Globus pallidus (tissue), 1 donor: ENCODE measurements at regions not wholly inside any gene's neighbourhood (a gene's known extent, or its start where the extent isn't known, plus 50 kb on each side); places are given as distances from the start of the nearest gene placed in this dataset.

Source experiments
- DNase-seq: peaks from one replicate; pipeline ENCODE4 v3.0.0-alpha.2; 2015; ENCODE audit warnings: low spot score

GRCh38 chr1:58891347-58891746 is 107.5 kb upstream of the JUN start:
- DNase-seq, result no peak

- no peak for DNase-seq
Measured at GRCh38 chr1:58893257-58893869, 109.5 kb upstream of the JUN start.

DNA sequence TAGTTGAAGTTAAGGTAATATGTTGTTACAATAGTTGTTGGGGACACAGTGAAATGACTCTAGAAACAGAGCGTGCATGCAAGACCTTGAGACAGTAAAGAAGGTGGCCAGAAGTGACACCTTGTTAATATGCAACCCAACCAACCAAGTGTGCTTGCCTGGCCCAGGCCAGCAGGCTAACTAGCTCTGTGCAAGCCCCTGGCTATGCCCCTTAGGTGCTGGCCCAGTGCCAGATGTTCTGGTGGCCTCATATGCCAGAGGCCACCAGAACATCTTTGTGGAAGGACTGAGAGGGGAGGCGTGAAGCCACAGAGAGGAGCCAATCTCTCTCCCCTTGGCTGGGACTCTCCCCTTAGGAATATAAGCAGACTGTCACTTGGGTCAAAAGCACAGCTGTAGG is 111.2 kb upstream of the JUN start:
- no peak for DNase-seq

DNA sequence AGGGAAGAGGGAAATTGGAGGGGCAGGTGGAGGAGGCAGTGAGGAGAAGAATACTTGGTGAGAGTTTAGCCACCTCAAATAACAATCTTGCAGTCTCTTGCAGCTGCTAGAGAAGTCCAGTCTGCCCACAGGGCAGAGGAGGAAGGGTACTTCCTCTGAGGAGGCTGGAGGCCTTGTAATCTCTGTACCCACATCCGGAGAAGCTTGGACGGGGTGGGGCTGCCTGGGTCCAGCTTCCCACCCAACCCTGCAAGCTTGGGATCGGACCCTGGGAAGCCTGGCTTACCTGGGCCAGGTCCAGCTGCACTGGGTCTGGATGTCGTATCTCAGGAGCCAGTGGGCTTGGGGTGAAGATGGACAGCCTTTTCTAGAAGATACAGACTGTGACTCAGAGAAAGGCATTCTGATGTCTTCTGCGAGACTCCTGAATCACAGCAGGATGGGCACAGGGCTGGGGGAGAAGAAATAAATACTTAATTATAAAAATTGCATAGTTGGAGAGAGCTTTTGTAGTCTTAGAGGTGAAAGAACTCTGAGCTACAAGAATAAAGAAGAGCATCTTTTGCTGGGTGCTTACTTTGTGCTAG is 111.8 kb upstream of the JUN start:
- no peak for DNase-seq

GRCh38 chr1:58896246-58897183 is 112.7 kb upstream of the JUN start:
- DNase-seq, result no peak

DNA sequence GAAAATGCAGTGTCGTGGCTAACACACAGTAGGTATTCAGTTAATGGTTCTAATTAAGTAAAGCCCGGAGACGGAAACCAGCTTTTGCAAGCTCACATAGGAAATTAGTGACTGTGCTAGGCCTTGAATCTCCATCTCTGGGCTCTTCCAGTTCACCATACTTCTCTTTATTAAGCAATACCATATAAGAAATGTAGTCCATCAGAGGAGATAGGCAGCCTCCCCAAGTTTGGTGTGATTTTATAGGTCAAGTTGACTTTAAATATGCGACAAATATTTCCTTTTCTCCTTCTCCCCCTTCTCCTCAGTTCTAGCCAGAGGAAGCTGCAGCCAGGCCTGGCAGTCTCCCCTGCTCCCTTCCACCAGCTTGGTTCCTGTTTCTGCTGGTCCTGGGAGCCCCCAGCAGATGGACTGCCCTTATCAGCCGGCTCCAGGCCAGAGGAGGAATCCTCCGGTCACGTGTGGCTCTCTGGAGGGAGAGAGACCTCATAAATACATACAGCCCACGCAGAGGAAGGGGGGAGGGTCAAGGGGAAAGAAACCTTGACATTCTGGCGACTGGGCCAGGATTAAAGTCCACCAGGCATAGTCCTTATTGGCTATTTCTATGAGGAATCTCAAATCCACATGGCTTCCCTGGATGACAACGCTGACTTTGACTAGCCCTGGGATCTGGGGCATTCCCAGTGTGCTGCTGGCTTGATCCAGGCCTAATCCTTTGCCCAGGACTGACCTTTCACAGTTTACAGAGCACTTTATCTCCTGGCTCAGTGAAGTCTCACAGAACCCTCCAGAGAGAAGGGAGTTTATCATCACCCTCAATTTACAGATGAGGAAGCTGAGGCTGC is 115.1 kb upstream of the JUN start:
- DNase-seq, result no peak

DNA sequence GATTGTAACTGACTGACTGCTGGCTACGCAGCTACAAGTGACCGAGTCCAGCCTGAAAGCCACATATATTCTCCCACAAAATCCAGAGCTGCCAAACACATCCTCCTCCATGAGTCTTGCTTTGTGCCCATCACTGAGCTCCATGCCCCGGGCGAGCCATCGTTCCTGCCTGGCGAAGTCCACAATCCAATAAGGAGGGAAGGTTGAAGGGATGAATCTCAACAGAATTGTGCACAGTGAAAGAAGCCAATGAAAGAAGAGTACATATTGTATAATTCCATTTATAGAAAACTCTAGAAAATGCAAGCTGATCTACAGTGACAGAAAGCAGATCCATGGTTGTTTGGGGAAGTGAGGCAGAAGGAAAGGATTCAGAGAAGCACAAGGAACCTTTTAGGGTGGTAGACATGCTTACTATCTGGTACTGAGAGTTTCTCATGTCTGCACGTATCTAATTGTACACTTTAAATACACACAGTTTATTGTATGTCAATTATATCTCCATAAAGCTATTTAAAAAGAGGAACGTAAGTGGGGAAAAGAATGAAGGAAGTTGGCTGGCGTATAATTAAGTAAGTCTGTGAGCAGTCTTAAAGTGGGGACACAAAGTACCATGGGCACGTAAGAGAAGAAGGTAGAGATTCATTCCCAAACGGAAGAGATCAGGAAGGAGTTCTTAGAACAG is 115.9 kb upstream of the JUN start:
- DNase-seq, result no peak

- DNase-seq, result no peak
Measured at GRCh38 chr1:58900396-58900795, 116.5 kb upstream of the JUN start.

DNA sequence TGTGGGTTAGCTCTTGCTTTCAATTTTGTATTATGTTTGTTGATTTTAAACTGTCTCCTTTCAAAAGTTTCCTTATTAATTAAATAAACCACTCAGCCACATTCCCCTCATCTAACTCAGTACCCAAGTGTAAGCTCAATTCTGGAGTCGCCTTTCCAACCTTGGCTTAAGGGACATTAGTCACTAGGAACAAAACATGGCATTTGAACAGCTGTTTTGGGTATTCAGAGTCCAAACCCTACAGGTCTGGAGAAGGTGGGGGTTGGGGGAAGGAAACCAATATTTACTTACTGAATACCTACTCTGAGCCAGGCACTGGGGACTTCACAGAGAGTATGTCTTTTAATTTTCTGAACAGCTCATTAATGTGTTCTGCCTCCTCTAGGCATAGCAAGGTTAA is 117.2 kb upstream of the JUN start:
- no peak for DNase-seq

- DNase-seq, result no peak
Measured at GRCh38 chr1:58902830-58903513, 119.1 kb upstream of the JUN start.

DNA sequence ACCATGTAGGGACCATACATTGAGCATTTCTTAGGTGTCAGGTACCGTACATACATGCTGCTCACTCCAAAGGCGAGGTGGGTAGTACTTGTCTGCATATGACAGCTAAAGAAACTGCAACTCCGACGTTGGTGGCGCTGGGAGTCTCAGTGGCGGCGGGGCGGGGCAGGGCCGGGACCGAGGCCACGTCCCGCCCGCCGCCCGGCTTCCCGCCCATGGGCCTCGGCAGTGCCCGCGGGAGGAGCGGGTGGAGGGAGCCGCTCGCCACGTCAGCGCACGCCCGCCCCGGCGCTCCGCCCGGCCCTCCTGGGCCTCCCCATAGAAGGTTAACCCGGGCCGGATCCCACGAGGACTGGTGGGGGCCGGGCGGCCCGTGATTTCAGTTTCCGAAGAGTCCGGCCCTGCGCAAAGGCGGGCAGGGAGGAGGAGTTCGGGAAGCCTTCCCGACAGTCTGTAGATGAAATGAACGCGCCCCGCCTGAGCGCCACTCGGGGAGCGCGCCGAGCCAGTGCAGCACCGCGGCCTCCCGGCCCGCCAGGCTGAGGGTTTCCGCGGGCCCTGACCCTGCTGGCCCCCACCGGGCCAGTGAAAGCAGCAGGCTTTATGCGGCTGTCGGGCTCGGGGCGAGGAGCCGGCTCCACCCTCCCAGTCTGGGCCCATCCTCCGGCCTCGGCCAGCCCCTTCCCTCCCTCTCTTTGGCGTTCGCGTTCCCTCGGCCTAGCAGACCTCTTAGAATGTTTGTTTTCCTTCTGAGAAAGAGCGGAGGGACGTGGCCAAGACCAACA is 119.9 kb upstream of the JUN start:
- peak; percentile 91 for DNase-seq

DNA sequence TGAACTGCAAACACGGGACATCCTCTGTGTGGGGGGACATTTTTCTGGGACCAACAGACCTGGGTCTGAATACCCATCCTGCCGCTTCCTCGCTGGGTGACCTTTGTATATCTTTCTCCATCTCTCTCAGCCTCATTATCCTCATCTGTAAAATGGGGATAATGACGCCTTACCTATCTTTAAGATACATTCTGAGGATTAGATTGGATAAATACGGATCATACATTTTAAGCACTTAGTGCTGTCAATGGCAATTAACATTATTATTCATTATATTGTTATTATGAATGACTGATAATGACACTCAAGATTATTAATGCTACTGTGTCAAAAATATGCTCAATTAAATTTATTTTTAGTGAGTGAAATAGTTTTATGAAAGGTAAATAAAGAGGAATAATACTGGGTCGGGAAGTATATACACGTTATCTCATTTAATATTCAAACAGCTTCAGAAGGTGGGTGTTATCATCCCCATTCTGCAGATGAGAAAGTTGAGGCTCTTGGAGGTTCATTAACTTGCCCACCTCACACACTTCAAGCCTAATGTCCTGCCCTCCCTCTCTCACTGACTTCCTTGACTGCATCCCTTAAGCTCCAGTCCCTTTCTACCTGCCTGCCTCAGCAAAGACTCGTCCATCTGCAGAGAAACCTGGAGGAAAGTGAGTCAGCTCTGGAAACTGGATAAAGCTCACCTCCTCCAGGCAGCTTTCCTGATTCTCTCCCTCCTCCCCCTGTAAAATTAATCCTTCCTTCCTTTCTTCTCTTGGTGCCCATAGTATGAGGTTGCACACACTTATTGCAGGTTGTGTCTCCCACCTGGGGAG is 120.7 kb upstream of the JUN start:
- no peak for DNase-seq

GRCh38 chr1:58905126-58905490 is 121.3 kb upstream of the JUN start:
- DNase-seq, result no peak

DNA sequence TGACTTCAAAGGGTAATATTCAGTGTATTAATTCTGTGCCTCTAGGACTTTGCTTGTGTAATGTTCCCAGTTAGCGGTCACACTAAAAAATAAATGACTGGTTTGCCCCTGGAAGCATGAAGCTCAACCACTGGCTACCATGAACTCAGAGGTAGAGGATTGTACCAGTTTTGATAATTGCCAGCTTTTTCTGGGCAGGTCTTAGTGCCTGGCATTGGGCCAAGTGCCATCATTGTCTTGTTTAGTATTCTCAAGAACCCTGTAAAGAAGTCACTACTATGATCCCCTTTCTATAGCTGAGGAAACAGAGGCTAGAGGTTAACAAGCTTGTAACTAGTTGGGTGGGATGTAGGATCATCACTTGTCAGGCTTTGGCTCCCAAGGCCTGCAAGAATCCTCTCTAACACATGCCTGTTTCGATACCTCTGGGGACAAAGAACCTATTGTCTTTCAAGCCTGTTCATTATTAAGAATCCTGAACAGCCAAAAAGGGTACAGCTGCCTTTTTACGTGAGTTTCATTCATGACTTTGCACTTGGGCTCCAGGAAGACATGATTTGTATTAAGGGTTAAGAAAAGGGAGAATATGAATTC is 121.9 kb upstream of the JUN start:
- DNase-seq, result no peak

GRCh38 chr1:58907398-58907797 is 123.6 kb upstream of the JUN start:
- no peak for DNase-seq

DNA sequence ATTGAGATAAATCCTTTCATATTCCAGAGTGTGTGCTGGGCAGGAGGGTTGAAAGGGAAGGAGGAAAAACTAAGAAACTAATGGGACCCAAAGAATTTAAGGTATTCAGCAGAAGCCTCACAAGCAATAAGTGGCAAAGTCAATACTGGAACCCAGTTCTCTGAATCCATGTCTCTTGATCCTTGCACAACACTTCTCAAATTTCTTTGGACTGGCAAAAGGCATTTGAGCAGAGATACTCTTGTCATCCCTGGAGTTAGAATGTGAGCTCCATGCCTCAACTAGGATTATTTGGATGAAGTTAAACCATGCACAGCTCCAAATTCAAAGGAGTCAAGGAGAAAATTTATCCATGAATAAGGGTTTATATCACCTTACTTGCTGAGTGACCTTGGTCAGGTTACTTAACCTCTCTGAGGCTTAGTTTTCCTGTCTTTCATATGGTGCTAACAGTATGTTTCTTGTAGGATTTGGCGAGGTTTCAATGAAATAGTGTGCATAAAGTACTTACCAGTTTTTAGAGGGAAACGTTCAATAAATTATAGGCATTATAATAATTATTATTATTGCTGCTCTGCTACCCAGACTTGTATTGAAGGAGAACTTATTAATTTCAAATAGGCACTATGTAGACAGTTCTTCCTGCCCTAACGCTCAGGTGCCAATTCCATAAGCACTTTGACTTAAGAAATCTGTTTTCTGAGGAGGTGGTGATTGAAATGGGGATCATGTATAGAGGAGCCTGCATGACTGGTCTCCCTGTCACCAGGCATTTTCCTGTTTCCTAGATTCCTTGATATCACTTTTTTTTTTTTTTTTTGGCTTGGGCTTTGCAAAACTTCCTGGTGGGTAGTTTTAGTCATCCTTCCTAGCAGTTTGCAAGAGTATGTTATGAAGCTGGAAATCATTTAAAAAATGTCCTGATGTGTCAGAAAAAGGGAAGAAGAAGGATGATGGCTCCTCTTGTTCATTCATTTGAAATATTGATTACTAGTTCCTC is 125.0 kb upstream of the JUN start:
- no peak for DNase-seq

- no peak for DNase-seq
Measured at GRCh38 chr1:58909914-58910681, 126.3 kb upstream of the JUN start.
